IMR-90 (cell line): ENCODE measurements at regions not wholly inside any gene's neighbourhood (a gene's known extent, or its start where the extent isn't known, plus 50 kb on each side); places are given as distances from the start of the nearest gene placed in this dataset.

Experiments
- ATAC-seq: fragments of 200-7000 bp; cut with Tn5 transposase; 2 replicates; pipeline ENCODE4 v1.9.1; 2020; ENCODE audit warnings: low read depth, mild to moderate bottlenecking, moderate library complexity
- BruUV-seq: library from RNA; stranded (reverse); fragments of 400-500 nt; replicated peaks from 2 replicates; lab custom pipeline; 2021; lab: Mats Ljungman, UMichigan
- CTCF ChIA-PET: fragments of 300-600 bp; formaldehyde crosslinking; extraction: SDS; loops from one replicate; lab custom pipeline; 2021; ENCODE audit warnings: antibody characterized with exemption; lab: Yijun Ruan, JAX
- POLR2A ChIA-PET: fragments of 300-600 bp; sonication (Branson Sonifier 250); formaldehyde crosslinking; loops from one replicate; lab custom pipeline; 2022; ENCODE audit warnings: antibody characterized with exemption; ENCODE audit not compliant: unreplicated experiment; lab: Charles Lee
- DNase-seq: peaks from one replicate; pipeline ENCODE4 v3.0.0; 2013
- H2AFZ ChIP-seq: replicated peaks from 2 replicates; pipeline ENCODE3; 2013; ENCODE audit warnings: low read length, mild to moderate bottlenecking; ENCODE audit not compliant: poor library complexity
- H2AK5ac ChIP-seq: 2 replicates; pipeline ENCODE4 v1.6.1; 2013; ENCODE audit warnings: low read depth, low read length, inconsistent platforms
- H2AK9ac ChIP-seq: replicated peaks from 2 replicates; pipeline ENCODE3; 2013; ENCODE audit warnings: mild to moderate bottlenecking, low read depth, low read length, moderate library complexity; ENCODE audit not compliant: poor library complexity
- H2BK120ac ChIP-seq: 2 replicates; pipeline ENCODE4 v1.6.1; 2013; ENCODE audit warnings: low read depth, low read length, inconsistent platforms
- H2BK15ac ChIP-seq: 3 replicates; pipeline ENCODE4 v1.6.1; 2013; ENCODE audit warnings: low read depth, low read length, inconsistent platforms
- H2BK20ac ChIP-seq: 2 replicates; pipeline ENCODE4 v1.6.1; 2013; ENCODE audit warnings: low read depth, mild to moderate bottlenecking, inconsistent platforms, low read length, moderate library complexity
- H2BK5ac ChIP-seq: 2 replicates; pipeline ENCODE4 v1.6.1; 2013; ENCODE audit warnings: mild to moderate bottlenecking, low read depth, low read length, inconsistent platforms; ENCODE audit not compliant: poor library complexity, severe bottlenecking
- H3K14ac ChIP-seq: replicated peaks from 2 replicates; pipeline ENCODE4 v1.6.1; 2013; ENCODE audit warnings: low read depth, low read length, inconsistent platforms
- H3K18ac ChIP-seq: 2 replicates; pipeline ENCODE4 v1.6.1; 2013; ENCODE audit warnings: low read depth, low read length, control low read depth
- H3K23ac ChIP-seq: 2 replicates; pipeline ENCODE4 v1.6.1; 2013; ENCODE audit warnings: low read depth, low read length, inconsistent platforms
- H3K27ac ChIP-seq: 2 replicates; pipeline ENCODE4 v1.5.1; 2013; ENCODE audit warnings: mild to moderate bottlenecking, control low read depth, low read length; ENCODE audit not compliant: insufficient read depth
- H3K27me3 ChIP-seq: 2 replicates; pipeline ENCODE4 v1.6.1; 2013; ENCODE audit warnings: low read length; ENCODE audit not compliant: control insufficient read depth, insufficient read depth
- H3K36me3 ChIP-seq: 2 replicates; pipeline ENCODE4 v1.6.1; 2013; ENCODE audit warnings: low read length, mixed read lengths; ENCODE audit not compliant: control insufficient read depth, insufficient read depth
- H3K4ac ChIP-seq: 2 replicates; pipeline ENCODE4 v1.6.1; 2013; ENCODE audit warnings: low read depth, low read length, inconsistent platforms
- H3K4me1 ChIP-seq: 2 replicates; pipeline ENCODE4 v1.6.1; 2013; ENCODE audit warnings: low read length, mixed read lengths; ENCODE audit not compliant: control insufficient read depth, insufficient read depth
- H3K4me2 ChIP-seq: 2 replicates; pipeline ENCODE4 v1.6.1; 2013; ENCODE audit warnings: low read depth, mild to moderate bottlenecking, control low read depth, low read length, moderate library complexity
- H3K4me3 ChIP-seq: 2 replicates; pipeline ENCODE4 v1.5.1; 2013; ENCODE audit warnings: low read depth, mild to moderate bottlenecking, control low read depth, low read length, moderate library complexity; ENCODE audit not compliant: insufficient read depth
- H3K56ac ChIP-seq: 2 replicates; pipeline ENCODE4 v1.6.1; 2013; ENCODE audit warnings: low read length, inconsistent platforms; ENCODE audit not compliant: insufficient read depth; ENCODE audit errors: extremely low read depth
- H3K79me1 ChIP-seq, 2 experiments: 2 replicates each; pipeline ENCODE4 v1.6.1; 2013; ENCODE audit warnings: low read length in 2 of 2, inconsistent platforms in 1 of 2, low read depth in 1 of 2
- H3K9ac ChIP-seq: 2 replicates; pipeline ENCODE4 v1.6.1; 2013; ENCODE audit warnings: low read depth, low read length, control low read depth
- H3K9me1 ChIP-seq: 2 replicates; pipeline ENCODE4 v1.6.1; 2013; ENCODE audit warnings: low read length, inconsistent platforms; ENCODE audit not compliant: insufficient read depth
- H3K9me3 ChIP-seq: 2 replicates; pipeline ENCODE4 v1.6.1; 2013; ENCODE audit warnings: low read length; ENCODE audit not compliant: control insufficient read depth, insufficient read depth
- H4K20me1 ChIP-seq: 2 replicates; pipeline ENCODE4 v1.6.1; 2013; ENCODE audit warnings: low read length, inconsistent platforms; ENCODE audit not compliant: insufficient read depth
- H4K5ac ChIP-seq: 2 replicates; pipeline ENCODE4 v1.6.1; 2013; ENCODE audit warnings: mild to moderate bottlenecking, low read depth, low read length, control low read depth
- H4K8ac ChIP-seq, 2 experiments: 2 replicates each; pipeline ENCODE4 v1.6.1; 2013; ENCODE audit warnings: low read depth in 2 of 2, low read length in 2 of 2, control low read depth in 1 of 2, inconsistent platforms in 1 of 2
- H4K91ac ChIP-seq: 2 replicates; pipeline ENCODE4 v1.6.1; 2013; ENCODE audit warnings: low read depth, low read length, inconsistent platforms; ENCODE audit not compliant: insufficient read depth
- BHLHE40 ChIP-seq: fragments of 150-350 bp; IDR thresholded peaks from 2 replicates; pipeline ENCODE4 v1.6.1; 2016; ENCODE audit warnings: mild to moderate bottlenecking, low read depth, low read length
- FOS ChIP-seq: fragments of 150-350 bp; IDR thresholded peaks from 2 replicates; pipeline ENCODE4 v1.6.1; 2016; ENCODE audit warnings: low read depth, low read length
- MAZ ChIP-seq: IDR thresholded peaks from 2 replicates; pipeline ENCODE4 v1.6.1; 2012; ENCODE audit warnings: low read depth, mild to moderate bottlenecking, low read length, improper control_type of control experiment, moderate library complexity, borderline replicate concordance
- RAD21 ChIP-seq: IDR thresholded peaks from 2 replicates; pipeline ENCODE4 v1.6.1; 2012; ENCODE audit warnings: low read length, improper control_type of control experiment
- RCOR1 ChIP-seq: IDR thresholded peaks from 2 replicates; pipeline ENCODE4 v1.6.1; 2012; ENCODE audit warnings: mild to moderate bottlenecking, low read length, improper control_type of control experiment; ENCODE audit not compliant: insufficient replicate concordance
- whole genome bisulfite sequencing, 2 experiments: methylation state at CpG; one replicate each; pipeline versions ENCODE4 v1.1.5 to v1.1.7; 2013; ENCODE audit warnings: missing lambda C conversion rate in 2 of 2; ENCODE audit not compliant: insufficient read length in 1 of 2; ENCODE audit errors: extremely low coverage in 2 of 2; 5-methylcytosine and 5-hydroxymethylcytosine counted together
- dilution Hi-C: fragments of 300-500 bp; cut with HindIII; formaldehyde crosslinking; loops from one replicate; pipeline ENCODE4 v1.14.3; 2018; ENCODE audit warnings: low sequenced_read_pairs; ENCODE audit not compliant: unreplicated experiment
- in situ Hi-C: fragments of 300-500 bp; cut with MboI; formaldehyde crosslinking; loops from 3 replicates; pipeline ENCODE4 v1.14.3; 2019; ENCODE audit warnings: low sequenced_read_pairs, inconsistent platforms, mixed read lengths
- intact Hi-C: fragments of 100-400 bp; cut with micrococcal nuclease; formaldehyde crosslinking; loops from 2 replicates; pipeline ENCODE4 v1.10.0; 2022
- TF ChIP-seq, protein P1 (sequence below): fragments of 150-350 bp; IDR thresholded peaks from 2 replicates; pipeline ENCODE4 v1.6.1; 2017; ENCODE audit warnings: mild to moderate bottlenecking, antibody characterized with exemption, low read length, low read depth

DNA sequence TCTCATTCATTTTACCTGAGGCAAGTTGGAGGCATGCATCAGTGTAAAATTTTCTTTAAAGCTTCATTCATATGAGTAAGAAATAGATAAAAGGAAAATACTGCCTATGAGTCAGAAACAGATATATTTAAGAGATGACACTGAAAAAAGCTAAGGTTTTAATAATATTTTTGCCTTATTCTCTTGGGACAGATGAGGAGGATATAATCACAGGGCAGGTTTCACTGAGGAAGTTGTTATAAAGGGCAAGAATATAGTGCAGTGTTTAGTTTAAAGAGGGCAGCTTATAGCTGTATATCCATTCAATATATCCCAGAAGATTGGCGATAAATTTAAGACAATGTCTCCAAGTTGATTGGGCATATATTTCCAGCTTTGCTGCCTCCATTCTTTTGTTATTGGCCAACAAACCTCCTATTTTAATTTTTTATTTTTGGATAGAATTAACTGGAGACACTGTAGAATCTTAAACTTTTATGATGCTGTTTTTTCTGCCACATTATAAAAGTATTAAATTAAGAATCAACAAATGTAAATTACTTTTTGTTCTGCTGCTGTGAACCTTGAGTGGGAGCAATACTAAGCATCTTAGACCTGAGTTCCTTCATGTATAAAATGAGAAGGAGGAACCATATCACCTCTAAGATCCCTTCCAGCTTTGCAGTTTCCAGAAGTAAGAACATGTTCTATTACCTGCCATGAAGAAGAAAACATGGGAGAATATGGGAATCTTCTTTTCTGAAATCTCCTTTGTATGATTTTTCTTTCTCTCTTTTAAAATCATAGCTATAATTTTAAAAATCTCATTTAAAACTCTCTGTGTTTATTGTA is 171.6 kb downstream of the S1PR1 start:
- no peak overlapping the region for H2BK15ac ChIP-seq
- BruUV-seq: no TSS peak
- CTCF ChIA-PET: no interaction called here
- H3K14ac ChIP-seq: no peak overlapping the region
- H2BK5ac ChIP-seq: no peak overlapping the region
- H3K4me1 ChIP-seq: no peaks in the 10 kb centered on the region
- H3K9ac ChIP-seq: no peak overlapping the region
- no peak overlapping the region for H3K23ac ChIP-seq
- H3K79me1 ChIP-seq: no peaks in the 10 kb centered on the region
- intact Hi-C loops: no loop called here
- H3K4me2 ChIP-seq: no peak overlapping the region
- H2AK9ac ChIP-seq: no peak overlapping the region
- H4K5ac ChIP-seq: no peak overlapping the region
- H2AFZ ChIP-seq: no peak overlapping the region
- POLR2A ChIA-PET: interaction anchor here (0.5 kb wide), 1 partner anchor 173 kb away, joined by 3 read pairs; no protein-coding TSS in a partner anchor
- no peak overlapping the region for H3K27ac ChIP-seq
- TF ChIP-seq, protein P1, sequence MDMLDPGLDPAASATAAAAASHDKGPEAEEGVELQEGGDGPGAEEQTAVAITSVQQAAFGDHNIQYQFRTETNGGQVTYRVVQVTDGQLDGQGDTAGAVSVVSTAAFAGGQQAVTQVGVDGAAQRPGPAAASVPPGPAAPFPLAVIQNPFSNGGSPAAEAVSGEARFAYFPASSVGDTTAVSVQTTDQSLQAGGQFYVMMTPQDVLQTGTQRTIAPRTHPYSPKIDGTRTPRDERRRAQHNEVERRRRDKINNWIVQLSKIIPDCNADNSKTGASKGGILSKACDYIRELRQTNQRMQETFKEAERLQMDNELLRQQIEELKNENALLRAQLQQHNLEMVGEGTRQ: no peak
- TF ChIP-seq BHLHE40: no peak
- TF ChIP-seq MAZ: no peak
- TF ChIP-seq RAD21: no peak
- no peak for TF ChIP-seq FOS
- TF ChIP-seq RCOR1: no peak
- no peaks in the 10 kb centered on the region for H3K36me3 ChIP-seq
- no peaks in the 10 kb centered on the region for H3K27me3 ChIP-seq
- H4K20me1 ChIP-seq: no peaks in the 10 kb centered on the region
- H2BK120ac ChIP-seq: no peak overlapping the region
- H3K4me3 ChIP-seq: no peak overlapping the region
- H3K9me1 ChIP-seq: no peaks in the 10 kb centered on the region
- H3K9me3 ChIP-seq: no peaks in the 10 kb centered on the region
- ATAC-seq: no peak
- DNase-seq: no peak
- dilution Hi-C loops: no loop called here
- no peak overlapping the region for H4K8ac ChIP-seq
- in situ Hi-C loops: no loop called here
- no peak overlapping the region for H2AK5ac ChIP-seq
- H3K4ac ChIP-seq: no peak overlapping the region
- H3K56ac ChIP-seq: no peak overlapping the region
- no peak overlapping the region for H2BK20ac ChIP-seq
- H4K91ac ChIP-seq: no peak overlapping the region
- H3K18ac ChIP-seq: no peak overlapping the region
- no CpG with 5 or more reads among the region's 1 CpG for WGBS, 2 experiments
